ENCODE measurements at regions not wholly inside any gene's neighbourhood (a gene's known extent, or its start where the extent isn't known, plus 50 kb on each side); places are given as distances from the start of the nearest gene placed in this dataset.
A peak's percentile ranks its signal among the peaks of the same experiment; 100 is the strongest.
"Not testable (repeated sequence)": the region's sequence is repeated elsewhere in the genome, so short reads cannot be mapped to it uniquely, and the experiment has no call there.

- DNase-seq, result no peak
Observed at GRCh38 chr10:123270806-123271205, 116.6 kb downstream of the BUB3 start.

GRCh38 chr10:123272171-123272570 is 118.0 kb downstream of the BUB3 start:
- no peak for DNase-seq

GRCh38 chr10:123274306-123275135 is 120.3 kb downstream of the BUB3 start:
- peak; percentile 32 for DNase-seq

GRCh38 chr10:123275136-123275564 is 120.9 kb downstream of the BUB3 start:
- DNase-seq, result no peak

GRCh38 chr10:123278445-123278844 is 124.2 kb downstream of the BUB3 start:
- no peak for DNase-seq

- not testable (repeated sequence) for DNase-seq
Observed at GRCh38 chr10:123283371-123283770, 129.2 kb downstream of the BUB3 start.

- DNase-seq, result no peak
Observed at GRCh38 chr10:123284022-123284421, 129.8 kb downstream of the BUB3 start.

- no peak for DNase-seq
Observed at GRCh38 chr10:123287594-123288247, 133.5 kb downstream of the BUB3 start.

GRCh38 chr10:123289432-123289831 is 135.2 kb downstream of the BUB3 start:
- no peak for DNase-seq

- DNase-seq, result no peak
Observed at GRCh38 chr10:123294109-123294508, 139.9 kb downstream of the BUB3 start.

- DNase-seq, result no peak
Observed at GRCh38 chr10:123294886-123295285, 140.7 kb downstream of the BUB3 start.

- DNase-seq, result no peak
Observed at GRCh38 chr10:123295644-123296043, 141.4 kb downstream of the BUB3 start.

- DNase-seq, result no peak
Observed at GRCh38 chr10:123297175-123297574, 143.0 kb downstream of the BUB3 start.

- DNase-seq, result no peak
Observed at GRCh38 chr10:123298583-123298982, 144.4 kb downstream of the BUB3 start.

- DNase-seq, result no peak
Observed at GRCh38 chr10:123299598-123299997, 145.4 kb downstream of the BUB3 start.

- no peak for DNase-seq
Observed at GRCh38 chr10:123301077-123301857, 147.1 kb downstream of the BUB3 start.

GRCh38 chr10:123303581-123304337 is 149.6 kb downstream of the BUB3 start:
- no peak for DNase-seq

- DNase-seq, result no peak
Observed at GRCh38 chr10:123305671-123306070, 151.5 kb downstream of the BUB3 start.

- DNase-seq, result no peak
Observed at GRCh38 chr10:123306290-123306689, 152.1 kb downstream of the BUB3 start.

GRCh38 chr10:123309731-123310130 is 155.5 kb downstream of the BUB3 start:
- no peak for DNase-seq

GRCh38 chr10:123316776-123317175 is 162.6 kb downstream of the BUB3 start:
- no peak for DNase-seq

GRCh38 chr10:123318516-123318915 is 164.3 kb downstream of the BUB3 start:
- no peak for DNase-seq

- no peak for DNase-seq
Observed at GRCh38 chr10:123320091-123320490, 165.9 kb downstream of the BUB3 start.

Measured in NCI-H774 (cell line).